OCI-LY3 (cell line): ENCODE measurements at regions not wholly inside any gene's neighbourhood (a gene's known extent, or its start where the extent isn't known, plus 50 kb on each side); places are given as distances from the start of the nearest gene placed in this dataset.

ENCODE experiments used
- CTCF ChIP-seq: fragments of 200-600, 300-600 bp; sonication (generic); IDR thresholded peaks from 2 replicates; pipeline ENCODE4 v1.5.1; 2014; ENCODE audit warnings: antibody characterized with exemption, low read length, low read depth
- EZH2phosphoT487 ChIP-seq: fragments of 200-600 bp; shearing (Covaris generic); IDR thresholded peaks from 2 replicates; pipeline ENCODE4 v1.6.1; 2018; ENCODE audit warnings: antibody characterized with exemption, mixed run types, low read depth

- TF ChIP-seq CTCF (no peak), EZH2phosphoT487 (no peak)
These were observed 163.2 kb upstream of the TRPC7 start for GRCh38 chr5:136528481-136529030.
